RWPE1 (cell line): ENCODE measurements at regions not wholly inside any gene's neighbourhood (a gene's known extent, or its start where the extent isn't known, plus 50 kb on each side); places are given as distances from the start of the nearest gene placed in this dataset.
A peak's percentile ranks its signal among the peaks of the same experiment; 100 is the strongest.

ENCODE experiments used
- CTCF ChIA-PET: fragments of 350-600 bp; sonication (Branson Sonifier 250); formaldehyde crosslinking; extraction: SDS; loops from one replicate; lab custom pipeline; 2021; lab: Yijun Ruan, JAX
- POLR2A ChIA-PET: fragments of 400-600 bp; formaldehyde crosslinking; extraction: SDS; loops from one replicate; lab custom pipeline; 2020; ENCODE audit warnings: antibody characterized with exemption; ENCODE audit not compliant: low non-redundant PET; lab: Yijun Ruan, JAX
- DNase-seq: peaks from one replicate; pipeline ENCODE4 v3.0.0; 2012; ENCODE audit warnings: low spot score
- H3K27ac ChIP-seq: fragments of 450-650 bp; 2 replicates; pipeline ENCODE4 v1.5.1; 2017
- CTCF ChIP-seq: fragments of 450-650 bp; conservative IDR thresholded peaks from 2 replicates; pipeline ENCODE4 v1.5.1; 2017; ENCODE audit warnings: low read depth, mild to moderate bottlenecking

- DNase-seq = no peak
- POLR2A ChIA-PET = no interaction called here
- H3K27ac ChIP-seq = no peak overlapping the region
- no peak for TF ChIP-seq CTCF
- CTCF ChIA-PET = interaction anchor here (0.7 kb wide), 1 partner anchor 1147 kb away, joined by 3 read pairs; no protein-coding TSS in a partner anchor
Measured at GRCh38 chr1:219330001-219330400, 156.3 kb downstream of the LYPLAL1 start.

- ChIA-PET CTCF (interaction anchor here (0.7 kb wide), 1 partner anchor 1147 kb away, joined by 3 read pairs; no protein-coding TSS in a partner anchor), POLR2A (no interaction called here)
- H3K27ac ChIP-seq = no peak overlapping the region
- no peak for TF ChIP-seq CTCF
- DNase-seq = no peak
Measured at GRCh38 chr1:219329578-219329977, 155.9 kb downstream of the LYPLAL1 start.

GRCh38 chr1:219326843-219327242 is 153.2 kb downstream of the LYPLAL1 start:
- POLR2A ChIA-PET = no interaction called here
- CTCF ChIA-PET = interaction anchor here (0.6 kb wide), 1 partner anchor 259 kb away, joined by 4 read pairs; no protein-coding TSS in a partner anchor
- H3K27ac ChIP-seq = no peak overlapping the region
- no peak for TF ChIP-seq CTCF
- DNase-seq = no peak

- H3K27ac ChIP-seq = no peak overlapping the region
- ChIA-PET POLR2A (no interaction called here), CTCF (interaction anchor here (0.7 to 0.8 kb wide), 3 partner anchors 9 to 487 kb away, joined by 3 to 4 read pairs (median 4); no protein-coding TSS in a partner anchor)
- no peak for TF ChIP-seq CTCF
- DNase-seq = no peak
Measured at GRCh38 chr1:219325368-219325742, 151.7 kb downstream of the LYPLAL1 start.

GRCh38 chr1:219324629-219325367 is 151.1 kb downstream of the LYPLAL1 start:
- CTCF ChIA-PET = interaction anchor here (0.7 to 1.7 kb wide), 4 partner anchors 9 to 487 kb away, joined by 3 to 8 read pairs (median 4); no protein-coding TSS in a partner anchor
- no peak overlapping the region for H3K27ac ChIP-seq
- POLR2A ChIA-PET = no interaction called here
- peak; percentile 86 for DNase-seq
- TF ChIP-seq CTCF = no peak

- DNase-seq = no peak
- no peak overlapping the region for H3K27ac ChIP-seq
- no peak for TF ChIP-seq CTCF
- ChIA-PET POLR2A (no interaction called here), CTCF (interaction anchor here (1.7 kb wide), 1 partner anchor 61 kb away, joined by 8 read pairs; no protein-coding TSS in a partner anchor)
Measured at GRCh38 chr1:219324171-219324570, 150.5 kb downstream of the LYPLAL1 start.
